ENCODE measurements at regions not wholly inside any gene's neighbourhood (a gene's known extent, or its start where the extent isn't known, plus 50 kb on each side); places are given as distances from the start of the nearest gene placed in this dataset.

DNA sequence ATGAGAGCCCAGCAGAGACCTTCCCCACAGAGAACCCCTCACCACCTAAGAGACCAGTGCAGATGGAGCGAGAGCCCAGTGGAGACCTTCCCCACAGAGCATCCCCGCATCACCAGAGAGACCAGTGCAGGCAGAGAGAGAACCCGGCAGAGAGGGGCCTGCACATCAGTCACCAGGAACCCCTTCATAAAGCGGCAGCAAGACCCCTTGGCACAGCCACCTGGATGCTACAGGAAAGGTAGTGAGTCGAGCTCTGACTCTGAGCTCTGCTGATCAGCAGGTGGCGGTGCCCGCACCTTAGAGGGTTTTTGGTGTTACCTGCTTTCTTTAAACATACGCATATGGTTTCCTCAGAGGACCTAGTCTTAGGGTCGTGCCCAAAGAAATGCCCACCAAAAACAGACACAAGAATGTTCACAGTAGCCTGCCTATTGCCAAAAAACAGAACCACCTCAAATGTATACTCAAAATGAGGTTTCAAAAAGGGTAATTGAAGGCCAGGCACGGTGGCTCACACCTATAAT, 678.7 kb downstream of the BRD1 start:
- Mint-ChIP-seq H3K27me3 (ENCODE audit: low read depth) (peaks cover 5% of the 10 kb centered on the region), H3K27ac (no peak overlapping the region), H3K4me1 (ENCODE audit: low read depth) (no peaks in the 10 kb centered on the region), H3K9me3 (no peaks in the 10 kb centered on the region), H3K4me3 (no peak overlapping the region), H3K36me3 (ENCODE audit: low read depth) (no peaks in the 10 kb centered on the region)
- no peak for DNase-seq
- CTCF ChIA-PET: no interaction called here
- intact Hi-C loops (cut with micrococcal nuclease): no loop called here

DNA sequence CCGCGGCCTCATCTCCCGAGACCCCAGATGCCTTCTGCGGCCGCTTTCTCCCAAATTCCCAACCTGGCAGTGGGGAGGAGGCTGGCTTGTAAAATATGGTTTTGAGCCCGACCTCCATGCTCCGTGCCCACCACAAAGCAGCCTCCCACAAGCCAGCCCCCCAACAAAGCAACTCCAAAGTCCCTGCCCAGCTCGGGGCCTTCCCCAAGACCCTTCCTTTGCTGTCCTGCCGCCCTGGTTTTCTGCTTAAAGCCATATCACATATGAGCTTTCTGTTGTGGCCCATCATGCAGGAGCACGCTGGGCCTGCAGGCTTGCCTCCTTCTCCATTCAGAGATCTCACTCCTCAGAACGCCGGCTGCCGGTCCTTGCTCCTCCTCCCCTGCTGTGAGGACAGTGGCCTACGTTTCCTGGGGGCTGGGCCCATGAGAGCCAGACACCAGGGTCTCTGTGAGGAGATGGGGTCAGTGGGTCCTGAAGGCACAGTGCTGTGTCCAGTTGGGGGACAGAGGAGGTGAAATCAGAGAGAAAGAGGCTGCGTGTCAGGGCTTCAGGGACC, 680.0 kb downstream of the BRD1 start:
- no peak for DNase-seq
- intact Hi-C loops (cut with micrococcal nuclease): no loop called here
- CTCF ChIA-PET: no interaction called here

DNA sequence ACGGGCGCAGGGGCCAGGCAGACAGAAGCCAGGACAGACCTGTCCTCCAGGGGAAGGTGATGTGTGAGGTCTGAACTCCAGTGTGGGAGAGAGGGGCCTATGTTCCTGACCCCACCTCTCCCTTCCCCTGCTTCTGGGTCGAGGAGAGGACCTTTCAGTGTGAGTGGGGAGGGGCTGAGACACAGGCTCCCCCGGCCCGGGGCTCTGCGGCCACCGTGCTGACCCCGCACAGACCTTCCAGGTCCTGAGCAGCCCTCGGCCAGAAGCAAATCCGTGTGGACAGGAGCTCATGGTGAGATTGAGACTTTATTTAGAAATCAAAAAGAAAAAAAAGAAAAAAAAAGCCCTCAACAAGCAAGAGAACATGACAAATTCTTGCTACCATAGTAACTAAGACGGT, 680.5 kb downstream of the BRD1 start:
- CTCF ChIA-PET: no interaction called here
- intact Hi-C loops (cut with micrococcal nuclease): no loop called here
- H3K9me3 Mint-ChIP-seq: no peaks in the 10 kb centered on the region

More for the DNA sequence above, 680.0 kb downstream of the BRD1 start:
- Mint-ChIP-seq H3K4me1 (ENCODE audit: low read depth) (no peaks in the 10 kb centered on the region), H3K36me3 (ENCODE audit: low read depth) (no peaks in the 10 kb centered on the region), H3K27me3 (ENCODE audit: low read depth) (peaks cover 5% of the 10 kb centered on the region), H3K4me3 (no peak overlapping the region), H3K27ac (no peak overlapping the region), H3K9me3 (no peaks in the 10 kb centered on the region)

DNA sequence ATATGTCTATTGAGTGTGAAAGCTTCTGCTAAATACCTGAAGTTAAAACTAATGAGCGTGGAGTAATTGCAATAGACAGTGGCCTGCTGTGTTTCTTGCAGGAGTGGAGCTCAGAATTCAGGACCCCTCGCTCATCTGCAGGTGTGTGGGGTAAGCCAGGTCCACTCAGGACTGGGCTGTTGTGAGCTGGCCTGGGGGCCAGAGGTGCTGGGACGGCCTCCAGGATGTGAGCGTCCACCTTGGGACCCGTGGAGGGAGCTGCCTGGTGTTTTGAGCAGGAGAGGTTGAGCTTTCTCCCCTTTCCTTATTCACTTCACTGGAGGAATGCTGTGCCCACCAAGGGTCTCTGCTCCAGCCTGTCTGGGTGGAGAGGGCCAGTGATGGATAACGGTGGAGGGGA, 681.2 kb downstream of the BRD1 start:
- Mint-ChIP-seq H3K27me3 (ENCODE audit: low read depth) (peaks cover 7% of the 10 kb centered on the region), H3K4me1 (ENCODE audit: low read depth) (no peaks in the 10 kb centered on the region), H3K27ac (no peak overlapping the region), H3K4me3 (no peak overlapping the region), H3K36me3 (ENCODE audit: low read depth) (no peaks in the 10 kb centered on the region), H3K9me3 (no peaks in the 10 kb centered on the region)
- intact Hi-C loops (cut with micrococcal nuclease): no loop called here
- CTCF ChIA-PET: interaction anchor here (0.6 kb wide), 1 partner anchor 13 kb away, joined by 3 read pairs; no protein-coding TSS in a partner anchor
- DNase-seq: no peak

More for the DNA sequence above, 680.5 kb downstream of the BRD1 start:
- H3K4me1 Mint-ChIP-seq (ENCODE audit: low read depth): no peaks in the 10 kb centered on the region
- H3K4me3 Mint-ChIP-seq: no peak overlapping the region
- H3K36me3 Mint-ChIP-seq (ENCODE audit: low read depth): no peaks in the 10 kb centered on the region
- no peak for DNase-seq
- no peak overlapping the region for H3K27ac Mint-ChIP-seq
- peaks cover 5% of the 10 kb centered on the region for H3K27me3 Mint-ChIP-seq (ENCODE audit: low read depth)

DNA sequence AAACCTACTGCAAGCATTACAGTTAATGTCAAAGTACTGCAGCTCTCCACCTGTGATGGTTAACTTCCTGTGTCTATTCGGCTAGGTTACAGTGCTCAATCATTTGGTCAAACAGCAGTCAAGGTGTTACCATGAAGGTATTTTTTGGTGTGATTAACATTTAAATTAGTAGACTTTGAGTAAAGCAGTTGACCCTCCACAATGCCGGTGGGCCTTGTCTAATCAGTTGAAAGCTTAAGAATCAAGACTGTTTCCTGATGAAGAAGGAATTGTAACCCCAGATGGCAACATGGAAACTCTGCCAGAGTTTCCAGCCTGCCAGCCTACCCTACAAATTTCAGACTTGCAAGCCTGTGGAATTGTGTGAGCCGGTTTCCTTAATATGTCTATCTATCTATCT, 683.9 kb downstream of the BRD1 start:
- H3K36me3 Mint-ChIP-seq (ENCODE audit: low read depth): no peaks in the 10 kb centered on the region
- H3K27me3 Mint-ChIP-seq (ENCODE audit: low read depth): peaks cover 6% of the 10 kb centered on the region
- intact Hi-C loops (cut with micrococcal nuclease): no loop called here
- no peaks in the 10 kb centered on the region for H3K9me3 Mint-ChIP-seq
- no peak overlapping the region for H3K4me3 Mint-ChIP-seq
- no peaks in the 10 kb centered on the region for H3K4me1 Mint-ChIP-seq (ENCODE audit: low read depth)
- no peak for DNase-seq
- CTCF ChIA-PET: no interaction called here
- H3K27ac Mint-ChIP-seq: no peak overlapping the region

DNA sequence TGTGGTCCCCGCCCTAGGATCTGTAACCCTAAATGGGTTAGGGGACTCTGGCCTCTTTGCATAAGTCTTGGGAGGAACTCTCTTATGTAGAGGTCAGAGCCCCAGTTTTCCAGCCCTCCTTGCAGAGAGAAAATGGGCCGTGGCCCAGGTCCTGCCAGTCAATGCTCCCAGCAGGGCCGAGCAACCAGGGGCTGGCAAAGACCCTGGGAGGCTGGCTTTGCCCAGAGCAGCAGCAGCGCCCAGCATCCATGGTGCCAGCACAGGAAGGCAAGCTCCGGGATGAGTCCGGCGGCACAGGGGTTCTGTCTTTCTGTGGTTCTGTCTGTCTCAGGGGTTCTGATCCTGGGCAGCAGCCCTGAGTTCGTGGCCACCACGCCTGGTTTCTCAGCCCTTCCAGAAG, 684.8 kb downstream of the BRD1 start:
- no peak overlapping the region for H3K4me3 Mint-ChIP-seq
- CTCF ChIA-PET: no interaction called here
- no peak for DNase-seq
- peaks cover 4% of the 10 kb centered on the region for H3K27me3 Mint-ChIP-seq (ENCODE audit: low read depth)
- intact Hi-C loops (cut with micrococcal nuclease): no loop called here
- H3K27ac Mint-ChIP-seq: no peak overlapping the region
- H3K4me1 Mint-ChIP-seq (ENCODE audit: low read depth): no peaks in the 10 kb centered on the region
- no peaks in the 10 kb centered on the region for H3K9me3 Mint-ChIP-seq
- no peaks in the 10 kb centered on the region for H3K36me3 Mint-ChIP-seq (ENCODE audit: low read depth)

DNA sequence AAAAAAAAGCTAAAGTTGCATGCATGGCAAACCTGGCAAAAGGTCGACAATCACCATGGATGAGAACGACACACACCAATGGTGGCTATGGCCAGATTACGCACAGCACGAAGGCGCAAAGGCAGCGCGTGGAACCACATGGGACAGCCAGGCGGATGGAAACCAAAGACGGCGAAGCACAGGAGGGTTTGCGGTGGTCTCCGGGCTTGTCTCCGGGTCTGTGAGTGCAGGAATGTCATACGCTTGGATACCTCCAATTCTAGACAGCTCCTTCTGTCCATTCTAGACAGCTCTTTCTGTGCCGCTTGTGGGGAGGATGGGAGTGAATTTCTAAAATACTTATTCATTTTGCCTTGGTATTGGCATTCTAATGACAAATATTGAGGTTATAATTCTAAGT, 685.4 kb downstream of the BRD1 start:
- Mint-ChIP-seq H3K36me3 (ENCODE audit: low read depth) (no peaks in the 10 kb centered on the region), H3K9me3 (no peaks in the 10 kb centered on the region), H3K4me1 (ENCODE audit: low read depth) (no peaks in the 10 kb centered on the region), H3K4me3 (no peak overlapping the region), H3K27ac (no peak overlapping the region), H3K27me3 (ENCODE audit: low read depth) (peaks cover 2% of the 10 kb centered on the region)
- intact Hi-C loops (cut with micrococcal nuclease): no loop called here
- CTCF ChIA-PET: no interaction called here
- DNase-seq: no peak

DNA sequence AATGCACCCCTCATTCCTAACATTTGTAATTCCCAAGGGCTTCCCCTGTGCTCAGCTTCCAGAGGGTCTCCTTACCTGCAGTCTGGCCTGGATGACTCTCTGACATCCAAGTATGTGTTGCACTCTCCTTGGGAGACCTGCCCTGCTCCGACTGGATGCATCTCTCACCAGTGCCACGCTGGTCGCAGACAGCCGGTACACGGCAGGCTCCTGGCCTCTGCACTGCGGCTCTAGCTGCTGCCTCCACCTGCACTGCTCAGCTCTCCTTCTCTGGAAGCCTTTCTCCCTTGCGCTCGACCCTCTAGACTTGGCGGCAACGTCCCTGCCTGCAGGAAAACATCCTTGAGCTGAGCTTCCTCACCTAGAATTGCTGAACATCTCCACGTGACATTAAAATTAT, 685.9 kb downstream of the BRD1 start:
- no peak for DNase-seq
- Mint-ChIP-seq H3K9me3 (no peaks in the 10 kb centered on the region), H3K27me3 (ENCODE audit: low read depth) (peaks cover 2% of the 10 kb centered on the region), H3K4me3 (no peak overlapping the region), H3K4me1 (ENCODE audit: low read depth) (no peaks in the 10 kb centered on the region), H3K27ac (no peak overlapping the region), H3K36me3 (ENCODE audit: low read depth) (no peaks in the 10 kb centered on the region)
- CTCF ChIA-PET: no interaction called here
- intact Hi-C loops (cut with micrococcal nuclease): no loop called here

DNA sequence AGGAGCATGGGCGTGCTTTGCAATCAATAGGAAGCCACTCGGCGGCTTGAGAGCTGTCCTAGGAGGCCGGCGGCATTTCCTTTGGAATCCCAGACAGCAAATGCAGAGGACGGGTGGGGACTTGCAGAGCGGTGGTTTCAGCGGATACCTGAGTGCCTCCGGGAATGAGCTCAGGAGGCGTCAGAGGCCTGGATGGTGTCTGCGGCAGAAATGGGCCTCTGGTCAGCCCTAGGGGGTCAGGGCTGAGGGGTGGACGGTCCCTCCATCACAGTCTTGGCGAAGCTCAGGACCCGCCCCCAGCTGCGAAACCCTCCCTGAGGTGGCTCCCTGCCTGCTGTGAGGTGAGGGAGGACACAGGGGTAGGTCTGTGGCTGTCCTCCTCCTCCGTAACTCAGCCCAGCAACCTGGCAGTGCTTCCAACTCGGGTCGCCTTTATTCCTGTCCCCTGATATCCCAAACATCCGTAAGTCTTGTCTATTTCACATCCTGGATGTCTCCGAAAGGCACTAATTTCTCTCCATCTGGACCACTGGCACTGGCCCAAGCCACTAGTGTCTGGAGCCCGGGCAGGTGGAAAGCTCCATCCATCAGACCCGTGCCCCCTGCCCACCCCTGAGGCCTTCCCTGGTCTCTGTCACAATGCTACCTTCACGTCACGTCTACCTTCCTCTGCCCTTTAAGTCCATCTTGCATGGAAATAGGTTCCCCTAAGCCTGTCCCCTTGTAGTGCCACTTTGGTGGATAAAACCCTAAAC, 686.6 kb downstream of the BRD1 start:
- intact Hi-C loops (cut with micrococcal nuclease): no loop called here
- Mint-ChIP-seq H3K36me3 (ENCODE audit: low read depth) (no peaks in the 10 kb centered on the region), H3K27ac (no peak overlapping the region), H3K4me3 (no peak overlapping the region), H3K4me1 (ENCODE audit: low read depth) (no peaks in the 10 kb centered on the region), H3K9me3 (no peaks in the 10 kb centered on the region), H3K27me3 (ENCODE audit: low read depth) (peaks cover 4% of the 10 kb centered on the region)
- no peak for DNase-seq
- CTCF ChIA-PET: no interaction called here

DNA sequence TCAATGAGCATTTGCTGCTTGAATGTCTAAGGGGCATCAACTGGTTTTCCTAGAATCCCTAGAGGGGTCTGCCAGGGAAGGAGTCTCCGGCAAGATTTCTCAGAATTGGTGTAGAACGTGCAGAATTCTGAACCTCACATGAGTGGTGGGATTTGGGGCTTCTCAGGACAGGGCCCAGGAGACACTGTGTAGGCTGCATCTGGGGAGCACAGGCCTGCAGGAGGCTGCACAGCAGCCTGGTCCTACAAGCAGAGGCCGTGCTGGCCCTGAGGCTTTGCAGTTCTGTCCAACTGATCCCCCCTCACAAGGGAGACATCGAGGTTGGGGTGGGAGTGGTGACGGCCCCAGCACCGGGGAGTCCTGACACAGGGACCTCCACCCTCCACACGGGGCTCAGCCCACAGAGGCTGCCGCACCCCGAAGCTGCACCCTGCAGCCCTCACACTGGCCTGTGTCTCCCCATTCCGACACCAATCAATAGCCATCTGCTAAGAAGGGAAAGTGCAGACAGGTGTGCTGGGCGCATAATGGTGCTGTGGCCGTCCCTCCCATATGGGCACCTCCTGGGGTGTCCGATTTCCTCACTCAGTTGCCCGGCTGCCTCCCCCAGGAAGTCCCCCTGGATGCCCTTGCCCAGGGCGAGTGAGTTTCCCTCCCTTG, 688.1 kb downstream of the BRD1 start:
- DNase-seq: no peak
- intact Hi-C loops (cut with micrococcal nuclease): no loop called here
- no peak overlapping the region for H3K27ac Mint-ChIP-seq
- H3K27me3 Mint-ChIP-seq (ENCODE audit: low read depth): peaks cover 10% of the 10 kb centered on the region
- no peak overlapping the region for H3K4me3 Mint-ChIP-seq
- H3K4me1 Mint-ChIP-seq (ENCODE audit: low read depth): no peaks in the 10 kb centered on the region
- no peaks in the 10 kb centered on the region for H3K36me3 Mint-ChIP-seq (ENCODE audit: low read depth)
- no peaks in the 10 kb centered on the region for H3K9me3 Mint-ChIP-seq
- CTCF ChIA-PET: no interaction called here

DNA sequence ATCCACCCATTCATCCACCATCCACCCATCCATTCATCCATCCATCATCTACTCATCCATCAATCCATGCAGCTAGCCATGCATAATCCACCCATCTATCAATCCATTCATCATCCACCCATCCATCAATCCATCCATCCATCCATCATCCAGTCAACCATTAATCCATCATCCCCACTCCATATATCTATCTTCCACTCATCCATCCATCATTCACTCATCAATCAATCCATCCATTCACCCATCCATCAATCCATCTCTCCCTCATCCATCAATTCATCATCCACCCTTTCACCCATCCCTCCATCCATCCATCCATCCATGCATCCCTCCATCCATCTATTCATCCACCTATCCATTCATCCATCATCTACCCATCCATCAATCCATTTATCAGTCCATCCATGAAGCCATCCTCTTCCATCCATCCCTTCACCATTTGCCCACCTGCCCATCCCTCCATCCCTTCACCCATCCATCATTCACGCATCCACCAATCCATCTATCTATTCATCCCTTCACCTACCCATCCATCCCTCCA, 689.4 kb downstream of the BRD1 start:
- peaks cover 21% of the 10 kb centered on the region for H3K27me3 Mint-ChIP-seq (ENCODE audit: low read depth)
- intact Hi-C loops (cut with micrococcal nuclease): no loop called here
- no peaks in the 10 kb centered on the region for H3K36me3 Mint-ChIP-seq (ENCODE audit: low read depth)
- CTCF ChIA-PET: no interaction called here
- H3K4me3 Mint-ChIP-seq: no peak overlapping the region
- no peaks in the 10 kb centered on the region for H3K4me1 Mint-ChIP-seq (ENCODE audit: low read depth)
- no peak overlapping the region for H3K27ac Mint-ChIP-seq
- H3K9me3 Mint-ChIP-seq: no peaks in the 10 kb centered on the region
- DNase-seq: no peak

DNA sequence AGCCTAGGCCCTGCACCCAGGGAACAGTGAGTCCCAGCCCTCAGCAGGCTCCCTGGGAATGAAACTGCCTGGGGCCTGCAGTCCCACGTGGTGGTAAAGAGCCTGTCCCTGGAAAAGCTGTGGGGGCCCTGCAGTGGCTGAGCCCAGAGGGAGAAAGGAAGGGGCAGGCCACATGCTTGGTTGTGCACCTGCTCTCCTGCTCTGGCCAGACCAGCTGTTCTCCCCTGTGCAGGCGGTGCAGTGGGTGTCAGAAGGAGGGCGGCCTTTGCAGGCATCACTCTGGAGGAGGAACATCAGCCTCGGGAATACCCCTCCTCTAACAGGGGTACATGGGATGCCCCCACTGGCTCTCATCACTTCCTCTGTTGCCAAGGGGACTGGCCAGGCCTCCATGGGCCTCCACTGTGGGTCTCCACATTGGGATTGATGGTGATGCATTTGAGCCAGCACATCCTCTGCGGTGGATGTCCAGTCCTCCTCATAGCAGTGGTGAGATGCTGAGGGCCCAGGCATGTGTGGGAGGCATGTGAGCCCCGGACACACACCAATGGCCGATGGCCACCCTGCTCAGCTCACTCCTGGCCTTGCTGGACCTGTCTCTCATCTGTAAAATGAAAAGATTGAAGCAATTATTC, 690.4 kb downstream of the BRD1 start:
- CTCF ChIA-PET: no interaction called here
- no peak overlapping the region for H3K4me3 Mint-ChIP-seq
- peaks cover 28% of the 10 kb centered on the region for H3K27me3 Mint-ChIP-seq (ENCODE audit: low read depth)
- H3K9me3 Mint-ChIP-seq: no peaks in the 10 kb centered on the region
- no peaks in the 10 kb centered on the region for H3K36me3 Mint-ChIP-seq (ENCODE audit: low read depth)
- no peak overlapping the region for H3K27ac Mint-ChIP-seq
- H3K4me1 Mint-ChIP-seq (ENCODE audit: low read depth): no peaks in the 10 kb centered on the region
- intact Hi-C loops (cut with micrococcal nuclease): no loop called here
- DNase-seq: no peak

Measured in activated naive CD4-positive, alpha-beta T cell treated with anti-CD3 and anti-CD28 coated beads for 36 hours (primary cell).